AG04450 (cell line): ENCODE measurements at regions not wholly inside any gene's neighbourhood (a gene's known extent, or its start where the extent isn't known, plus 50 kb on each side); places are given as distances from the start of the nearest gene placed in this dataset.

Experiments used
- CTCF ChIA-PET: fragments of 300-600, 350-600 bp; formaldehyde crosslinking; extraction: SDS; loops from one replicate; lab custom pipeline; 2022; ENCODE audit warnings: antibody characterized with exemption, inconsistent platforms; lab: Charles Lee
- POLR2A ChIA-PET: fragments of 350-600 bp; formaldehyde crosslinking; extraction: SDS; loops from one replicate; lab custom pipeline; 2021; ENCODE audit warnings: antibody characterized with exemption, inconsistent platforms; lab: Yijun Ruan, JAX
- DNase-seq: peaks from one replicate; pipeline ENCODE4 v3.0.0-alpha.2; 2011; ENCODE audit warnings: low read depth, low spot score
- H3K27ac ChIP-seq: one replicate; pipeline ENCODE4 v1.5.1; 2012; ENCODE audit warnings: low read depth, low read length, control low read depth
- H3K27me3 ChIP-seq: one replicate; pipeline ENCODE4 v1.6.0; 2012; ENCODE audit warnings: low read length; ENCODE audit not compliant: control insufficient read depth, insufficient read depth
- H3K4me3 ChIP-seq: 2 replicates; pipeline ENCODE4 v1.5.1; 2011; ENCODE audit warnings: mild to moderate bottlenecking, low read depth, low read length, control low read depth
- H3K9me3 ChIP-seq: 2 replicates; pipeline ENCODE4 v1.5.1; 2012; ENCODE audit warnings: low read length; ENCODE audit not compliant: control insufficient read depth, insufficient read depth
- CTCF ChIP-seq: IDR thresholded peaks from 2 replicates; pipeline ENCODE4 v1.5.1; 2011; ENCODE audit warnings: low read depth, low read length, control low read depth, inconsistent platforms

DNA sequence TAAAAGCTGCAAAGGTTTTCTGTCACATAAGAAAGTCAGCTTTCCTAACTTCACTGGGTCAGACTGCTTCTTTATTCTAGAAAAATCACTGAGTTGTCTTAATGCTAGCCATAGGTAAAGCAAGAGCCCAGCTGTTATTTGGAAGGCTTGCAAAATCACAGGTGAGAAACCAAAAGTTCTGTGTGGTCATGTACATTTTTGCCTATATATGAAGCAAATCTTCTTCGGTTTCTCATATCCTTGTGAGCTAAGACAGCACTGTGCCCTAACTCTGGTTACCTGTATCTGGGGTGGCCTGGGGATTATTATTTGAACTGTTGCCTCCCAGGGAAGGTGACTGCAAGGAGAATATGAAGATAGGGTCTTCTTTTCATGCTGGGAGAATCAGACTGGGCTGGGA is 444.9 kb upstream of the CLINT1 start:
- H3K4me3 ChIP-seq = no peak overlapping the region
- H3K27me3 ChIP-seq = no peaks in the 10 kb centered on the region
- H3K9me3 ChIP-seq = no peaks in the 10 kb centered on the region
- TF ChIP-seq CTCF = no peak
- H3K27ac ChIP-seq = no peak overlapping the region
- CTCF ChIA-PET = no interaction called here
- POLR2A ChIA-PET = no interaction called here
- DNase-seq = no peak

- DNase-seq = no peak
- Histone ChIP-seq H3K27me3 (no peaks in the 10 kb centered on the region), H3K9me3 (no peaks in the 10 kb centered on the region), H3K27ac (no peak overlapping the region), H3K4me3 (no peak overlapping the region)
- POLR2A ChIA-PET = no interaction called here
- CTCF ChIA-PET = no interaction called here
- TF ChIP-seq CTCF = no peak
Measured at GRCh38 chr5:158303275-158303674, 444.3 kb upstream of the CLINT1 start.

- no peak for TF ChIP-seq CTCF
- POLR2A ChIA-PET = no interaction called here
- H3K9me3 ChIP-seq = 0 out of 2 replicates have a peak, but pooled peaks cover 3% of the 10 kb centered on the region
- H3K27me3 ChIP-seq = no peaks in the 10 kb centered on the region
- no peak overlapping the region for H3K27ac ChIP-seq
- CTCF ChIA-PET = no interaction called here
- DNase-seq = no peak
- no peak overlapping the region for H3K4me3 ChIP-seq
Measured at GRCh38 chr5:158302029-158302428, 443.1 kb upstream of the CLINT1 start.

GRCh38 chr5:158301186-158301585 is 442.2 kb upstream of the CLINT1 start:
- H3K4me3 ChIP-seq = no peak overlapping the region
- DNase-seq = no peak
- POLR2A ChIA-PET = no interaction called here
- TF ChIP-seq CTCF = no peak
- no peaks in the 10 kb centered on the region for H3K27me3 ChIP-seq
- 0 out of 2 replicates have a peak, but pooled peaks cover 3% of the 10 kb centered on the region for H3K9me3 ChIP-seq
- H3K27ac ChIP-seq = no peak overlapping the region
- CTCF ChIA-PET = no interaction called here

DNA sequence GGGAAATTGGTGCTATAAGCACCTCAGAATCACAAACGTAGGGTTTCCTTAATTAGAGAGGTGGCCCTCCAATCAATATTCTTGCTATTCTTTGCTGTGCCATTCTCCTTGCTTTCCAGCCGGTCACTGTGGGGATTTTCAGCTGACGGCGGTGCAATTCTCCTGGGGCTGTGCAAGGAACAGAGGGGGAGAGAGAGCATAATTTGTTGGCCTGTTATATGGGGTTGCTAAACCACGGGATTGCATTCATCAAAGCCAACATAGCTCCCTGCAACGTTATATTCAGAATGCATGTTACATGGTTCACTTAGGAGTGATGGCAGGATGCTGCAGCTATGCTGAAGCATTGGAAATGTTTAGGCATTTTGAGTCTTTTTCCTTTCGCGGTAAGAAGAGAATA is 441.3 kb upstream of the CLINT1 start:
- TF ChIP-seq CTCF = no peak
- POLR2A ChIA-PET = no interaction called here
- CTCF ChIA-PET = no interaction called here
- Histone ChIP-seq H3K27me3 (no peaks in the 10 kb centered on the region), H3K9me3 (0 out of 2 replicates have a peak, but pooled peaks cover 3% of the 10 kb centered on the region), H3K27ac (no peak overlapping the region), H3K4me3 (no peak overlapping the region)
- DNase-seq = no peak
